UCSD-AML1 (cell line): ENCODE measurements at regions not wholly inside any gene's neighbourhood (a gene's known extent, or its start where the extent isn't known, plus 50 kb on each side); places are given as distances from the start of the nearest gene placed in this dataset.

ENCODE experiments used
- DNase-seq: peaks from one replicate; lab custom pipeline; 2025; ENCODE audit not compliant: unreplicated experiment; lab: John Stamatoyannopoulos, UW

DNA sequence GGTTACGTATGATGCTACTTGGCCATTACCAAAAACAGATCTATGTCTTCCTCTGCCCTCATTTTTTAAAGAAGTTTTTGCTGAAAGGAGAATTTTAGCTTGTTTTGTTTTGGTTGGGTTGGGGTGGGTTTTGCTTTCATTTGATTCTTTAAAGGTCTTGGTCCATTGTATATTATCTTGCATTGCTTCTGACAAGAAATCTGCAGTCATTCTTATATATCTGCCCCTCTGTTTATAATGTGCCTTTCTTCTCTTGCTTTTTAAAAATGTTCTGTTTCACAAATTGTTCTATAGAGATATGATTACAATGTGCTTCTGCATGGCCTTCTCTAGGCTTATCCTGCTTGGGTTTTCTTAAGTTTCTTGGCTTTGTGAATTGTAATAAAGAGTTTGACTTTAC, 660.6 kb downstream of the RNF144A start:
- DNase-seq = no peak

DNA sequence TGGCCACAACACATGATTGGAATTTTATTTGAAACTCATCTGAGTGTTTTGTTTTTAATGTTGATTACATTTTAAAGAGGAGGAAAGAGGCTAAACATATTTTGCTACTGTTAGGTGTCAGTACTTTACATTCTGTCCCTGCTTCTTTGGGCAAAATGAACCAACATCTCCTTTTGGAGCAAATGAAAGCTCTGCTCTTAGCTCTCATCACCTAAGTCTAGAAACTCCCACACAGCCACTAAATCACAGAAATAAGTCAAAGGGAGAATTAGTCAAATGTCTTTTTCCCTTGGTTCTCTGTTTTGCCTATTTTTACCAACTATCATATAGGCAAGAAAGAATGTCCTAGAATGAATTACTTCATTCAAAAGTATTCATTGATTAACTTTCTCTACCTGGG, 666.8 kb downstream of the RNF144A start:
- no peak for DNase-seq

DNA sequence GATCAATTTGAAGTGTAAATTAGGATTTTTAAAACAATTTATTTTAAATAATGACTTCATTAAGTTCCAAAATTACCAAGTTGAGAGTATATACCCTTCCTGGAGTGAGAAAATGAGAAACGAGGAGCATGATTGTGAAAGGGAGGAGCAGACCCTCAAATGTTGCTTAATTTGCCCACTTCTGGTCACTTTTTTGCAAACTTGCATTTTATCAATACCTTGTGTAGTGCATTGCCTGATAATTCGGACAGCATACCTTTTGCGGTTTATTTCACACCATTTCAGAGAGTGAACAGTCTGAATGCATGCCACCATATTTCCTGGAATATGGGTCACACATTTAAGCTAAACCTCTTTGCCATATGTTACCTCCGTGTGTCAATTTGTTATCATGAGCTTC, 669.7 kb downstream of the RNF144A start:
- no peak for DNase-seq

DNA sequence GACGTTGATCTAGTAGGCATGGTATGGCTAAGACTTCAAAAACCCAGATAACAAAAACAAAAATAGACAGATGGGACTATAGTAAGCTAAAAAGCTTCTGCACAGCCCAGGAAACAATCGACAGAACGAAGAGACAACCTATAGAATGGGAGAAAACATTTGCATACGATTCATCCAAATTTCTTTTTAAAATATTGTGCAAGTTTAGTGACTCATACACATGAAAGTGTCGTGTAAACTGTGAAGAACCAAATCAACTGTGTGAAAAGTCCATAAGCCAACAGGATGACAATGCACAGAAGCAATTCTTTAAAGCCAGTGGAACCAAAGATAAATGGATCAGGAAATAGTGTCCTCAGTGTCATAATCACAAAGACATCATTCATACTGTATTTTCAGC, 671.1 kb downstream of the RNF144A start:
- no peak for DNase-seq

DNA sequence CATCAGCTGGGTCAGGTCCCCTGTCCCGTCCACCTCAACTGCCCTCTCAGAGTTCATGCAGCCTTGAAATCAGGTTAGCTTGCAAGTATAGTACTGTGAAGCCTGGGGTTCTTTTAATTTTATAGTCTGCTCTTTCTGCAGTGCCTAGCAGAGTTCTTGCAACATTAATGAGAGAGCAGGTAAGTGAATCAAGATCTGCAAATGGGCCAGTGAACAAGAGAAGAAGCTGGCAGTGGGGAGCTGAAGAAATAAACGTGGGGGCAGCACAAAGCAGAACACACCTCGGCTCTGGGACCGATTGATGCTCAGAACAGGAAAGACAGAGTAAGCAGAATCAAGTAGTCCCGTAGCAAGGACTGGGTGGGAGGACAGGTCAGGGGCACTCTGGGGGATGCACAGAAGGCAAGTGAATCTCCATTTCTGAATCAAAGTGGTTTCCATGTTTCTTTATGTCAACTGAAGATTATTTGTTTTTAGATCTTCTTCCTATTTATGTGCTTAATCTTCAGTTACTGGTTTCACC, 675.5 kb downstream of the RNF144A start:
- no peak for DNase-seq

DNA sequence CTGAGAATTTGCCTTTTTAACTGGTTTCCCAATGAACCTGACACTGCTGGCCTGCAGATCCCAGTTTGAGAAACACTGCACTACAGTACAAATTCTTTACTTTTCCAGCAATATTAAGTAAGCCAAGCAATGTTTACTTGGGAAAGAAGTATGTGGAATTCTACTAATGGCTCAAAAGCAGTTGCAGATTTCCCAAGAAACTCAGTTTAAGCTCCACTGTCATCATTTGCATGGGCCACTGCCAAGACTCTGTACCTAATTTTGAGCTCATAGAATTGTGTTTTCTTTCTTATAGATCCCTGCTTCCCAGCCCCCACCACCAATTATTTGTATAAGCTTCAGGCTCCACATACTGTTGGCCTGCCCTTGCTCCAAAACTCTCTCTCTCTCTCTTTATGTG, 676.1 kb downstream of the RNF144A start:
- no peak for DNase-seq

DNA sequence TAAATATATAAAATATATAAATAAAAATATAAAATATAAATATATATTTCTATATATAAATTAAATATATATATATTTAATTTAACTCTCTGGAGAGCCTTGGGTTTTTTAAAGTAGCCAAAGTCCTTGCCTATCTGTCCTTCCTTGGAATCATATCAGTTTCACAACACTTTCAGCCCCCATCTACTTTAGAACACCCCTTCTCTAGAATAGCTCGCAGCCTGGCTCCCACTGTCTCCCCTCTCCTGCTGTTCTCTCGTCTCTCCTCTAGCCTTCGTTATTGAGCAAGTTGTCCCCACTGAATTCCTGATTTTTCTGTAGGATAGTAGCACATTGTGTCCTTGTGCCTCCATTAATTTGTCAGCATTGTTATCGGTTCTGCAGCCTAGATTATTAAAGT, 677.0 kb downstream of the RNF144A start:
- DNase-seq = no peak

DNA sequence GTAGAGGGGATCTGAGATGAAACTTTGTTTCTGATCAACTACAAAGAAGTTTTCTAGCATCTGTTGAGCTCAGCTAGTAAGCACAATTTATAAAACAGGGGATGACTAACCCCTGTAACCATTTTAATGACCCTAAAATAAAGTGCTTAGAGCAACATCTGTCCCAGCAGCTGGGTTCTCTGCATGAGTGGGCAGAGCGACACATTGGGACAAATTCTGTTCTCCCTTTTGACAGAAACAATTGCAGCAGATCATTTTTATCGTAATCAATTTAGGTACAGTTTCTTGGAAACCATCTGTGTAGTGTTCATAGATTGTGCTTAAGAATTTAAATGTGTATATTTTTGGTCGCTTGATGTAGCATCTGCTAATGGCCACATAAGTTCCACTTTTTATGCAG, 678.0 kb downstream of the RNF144A start:
- DNase-seq = no peak

DNA sequence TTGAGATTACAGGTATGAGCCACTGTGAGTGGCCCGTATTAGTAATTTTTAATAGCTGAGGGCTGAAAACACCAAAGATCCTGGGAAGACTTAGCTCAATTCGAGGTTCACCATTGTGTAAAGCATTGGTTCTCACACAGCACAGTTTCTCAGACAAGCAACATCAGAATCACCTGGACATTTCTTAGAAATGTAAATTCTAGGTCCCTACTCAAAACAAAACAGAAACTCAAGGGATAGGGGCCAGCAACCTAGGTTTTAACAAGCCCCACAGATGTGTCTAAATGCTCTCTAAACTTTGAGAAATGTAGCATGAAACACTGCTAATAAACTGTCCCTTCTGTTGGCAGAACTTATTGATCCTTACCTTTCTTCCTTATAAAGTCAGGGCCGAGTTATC, 681.2 kb downstream of the RNF144A start:
- DNase-seq = no peak

DNA sequence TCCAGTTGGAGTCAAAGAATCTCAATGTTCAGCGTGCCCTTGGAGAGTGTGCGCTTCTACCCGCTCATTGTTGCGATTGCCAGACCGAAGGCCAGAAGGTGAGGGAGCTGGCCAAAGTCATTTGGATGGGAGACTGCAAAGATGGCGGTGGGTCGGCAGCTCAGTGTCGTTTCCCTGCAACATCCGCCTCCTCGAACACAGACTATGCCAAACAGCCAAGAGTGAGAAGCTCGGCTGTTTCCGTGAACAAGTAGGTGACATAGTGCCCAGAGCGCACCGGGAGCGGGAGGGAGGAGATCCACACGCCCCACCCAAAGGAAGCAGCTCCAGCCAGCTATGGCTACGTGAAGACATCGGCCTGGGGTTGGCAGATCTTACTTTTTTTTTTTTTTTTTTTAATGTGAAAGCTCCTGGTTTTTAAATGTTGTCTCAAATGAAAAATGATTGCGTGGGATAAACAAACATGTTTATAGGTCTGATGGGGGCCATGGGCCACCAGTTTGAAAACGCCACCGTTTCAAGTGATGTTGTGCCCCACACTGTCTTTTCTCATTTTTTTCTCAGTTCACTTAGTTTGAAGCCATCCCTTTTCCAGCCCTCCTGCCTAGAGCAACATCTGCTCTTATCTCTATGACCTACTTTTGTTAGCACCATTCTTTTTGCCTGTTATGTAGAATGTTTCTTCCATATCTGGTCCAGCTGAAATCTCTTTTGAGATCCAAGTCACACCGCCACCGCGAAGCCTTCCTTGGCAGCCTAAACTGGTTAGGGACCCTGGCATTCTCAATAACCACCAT, 682.4 kb downstream of the RNF144A start:
- DNase-seq = no peak

DNA sequence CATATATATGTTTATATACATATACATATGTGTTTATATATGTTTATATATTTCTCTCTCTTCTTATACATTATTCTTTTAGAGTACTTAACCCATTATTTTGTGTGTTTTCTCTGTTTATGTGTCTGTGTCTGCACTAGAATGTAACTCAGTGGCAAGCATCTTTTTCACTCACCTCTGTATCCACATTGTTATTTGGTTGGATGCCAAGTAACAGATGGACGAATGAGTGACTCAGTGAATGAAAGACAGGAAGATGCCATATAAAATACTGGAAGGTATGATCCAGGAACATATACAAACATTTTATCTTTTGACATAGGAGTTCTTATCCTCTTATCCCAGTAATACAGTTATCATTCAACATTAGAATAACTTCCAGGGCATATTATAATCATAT, 684.8 kb downstream of the RNF144A start:
- no peak for DNase-seq

DNA sequence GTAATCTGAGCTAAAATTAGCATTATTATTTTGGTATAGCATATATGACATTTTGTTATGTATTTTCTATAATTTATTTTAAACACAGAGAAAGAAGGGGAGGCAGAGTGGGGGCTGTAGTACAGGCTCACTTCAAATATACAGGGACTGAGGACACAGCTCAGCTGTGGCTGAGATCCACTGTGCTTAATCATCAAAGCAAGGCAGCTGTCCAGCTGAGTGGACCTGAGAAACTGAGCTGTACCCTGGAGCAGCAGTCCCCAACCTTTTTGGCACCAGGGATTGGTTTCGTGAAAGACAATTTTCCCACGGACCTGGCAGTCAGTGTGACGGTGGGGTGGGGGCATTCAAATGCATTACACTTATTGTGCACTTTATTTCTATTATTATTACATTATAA, 687.2 kb downstream of the RNF144A start:
- DNase-seq = no peak

DNA sequence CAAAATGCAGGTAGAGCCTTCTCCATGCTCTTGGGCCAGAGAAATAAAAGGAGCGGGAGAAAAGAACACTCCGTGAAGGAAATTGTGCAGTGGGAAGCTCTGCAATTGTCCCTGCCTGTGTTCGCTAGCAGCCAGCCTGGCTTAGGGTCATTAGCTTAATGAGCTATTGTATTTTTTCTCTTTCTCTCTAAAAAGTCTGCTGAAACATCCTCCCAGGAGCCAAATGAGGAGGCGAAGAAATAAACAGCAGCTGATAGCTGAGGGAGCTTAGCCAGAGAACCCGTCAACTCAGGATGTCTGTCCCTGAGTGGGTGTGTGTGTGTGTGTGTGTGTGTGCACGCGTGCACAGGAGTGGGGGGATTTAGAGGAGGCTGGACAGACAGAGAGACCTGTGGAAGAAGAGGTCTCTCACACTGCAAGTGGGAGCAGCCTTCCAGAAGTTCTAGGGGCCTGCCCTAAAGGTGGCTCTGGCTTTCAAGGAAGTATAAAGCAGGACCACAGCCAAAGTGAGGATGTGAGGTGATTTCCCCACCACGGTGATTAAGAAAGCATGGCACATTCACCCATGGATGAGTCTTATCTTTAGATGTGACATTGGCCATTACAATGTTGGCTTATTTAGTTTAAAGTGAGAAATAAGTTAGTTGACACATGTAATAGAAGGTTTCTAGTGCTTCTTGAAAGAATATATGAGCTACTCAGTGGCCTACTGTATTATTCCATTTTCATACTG, 690.4 kb downstream of the RNF144A start:
- no peak for DNase-seq

DNA sequence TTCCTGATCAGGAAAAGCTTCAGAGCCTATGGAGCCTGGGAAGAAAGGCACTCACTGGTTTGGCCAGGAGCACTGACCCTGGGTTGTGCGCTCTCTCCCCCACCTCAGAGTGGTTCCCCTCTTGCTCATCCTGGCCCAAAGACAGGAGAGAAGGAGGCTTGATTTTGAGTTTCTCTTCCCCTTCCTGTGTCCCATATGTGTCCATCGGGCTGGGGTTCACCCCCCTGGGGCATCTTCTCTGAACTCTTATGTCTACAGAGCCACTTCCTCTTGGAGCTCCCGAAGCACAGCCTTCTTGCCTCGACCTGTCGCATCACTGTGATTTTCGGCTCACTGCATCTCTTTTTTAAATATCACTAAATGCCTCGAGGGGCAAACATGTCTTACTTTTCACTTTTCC, 692.3 kb downstream of the RNF144A start:
- no peak for DNase-seq

DNA sequence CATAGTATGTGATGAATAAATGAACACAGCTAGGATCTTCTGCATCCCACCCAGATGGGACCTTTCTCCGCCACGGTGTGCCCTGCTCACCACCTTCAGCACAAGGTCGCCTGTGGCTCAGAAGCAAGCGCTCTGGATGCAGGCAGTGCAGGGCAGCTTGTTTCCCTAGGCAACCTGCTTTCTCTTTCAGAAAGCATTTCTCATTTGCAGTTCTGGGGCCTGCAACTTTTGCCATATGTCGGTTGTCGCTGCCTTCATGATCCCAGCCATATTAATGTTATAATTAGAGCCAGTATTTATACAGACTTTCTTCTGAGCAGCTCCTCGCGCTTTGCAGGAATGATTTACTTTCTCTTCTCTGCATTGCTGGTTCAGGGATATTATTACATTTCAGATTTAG, 692.8 kb downstream of the RNF144A start:
- no peak for DNase-seq

DNA sequence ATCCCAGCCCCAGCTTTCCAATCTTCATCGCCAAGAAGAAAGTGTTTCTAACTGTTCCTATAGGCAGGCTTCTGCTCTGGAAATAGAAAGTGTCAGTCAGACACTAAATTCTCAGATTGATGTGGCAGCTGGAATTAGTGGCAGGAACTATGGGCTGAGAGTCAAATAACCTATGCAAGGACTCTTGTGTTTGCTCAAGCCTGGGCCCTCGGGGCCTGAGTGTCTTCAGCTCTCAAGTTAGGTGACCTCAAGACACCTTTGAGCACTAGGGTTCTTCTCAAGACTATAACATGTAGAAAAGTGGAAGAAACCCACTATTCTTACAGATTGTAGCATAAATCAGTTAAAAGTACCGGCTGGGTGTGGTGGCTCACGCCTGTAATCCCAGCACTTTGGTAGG, 694.5 kb downstream of the RNF144A start:
- no peak for DNase-seq

DNA sequence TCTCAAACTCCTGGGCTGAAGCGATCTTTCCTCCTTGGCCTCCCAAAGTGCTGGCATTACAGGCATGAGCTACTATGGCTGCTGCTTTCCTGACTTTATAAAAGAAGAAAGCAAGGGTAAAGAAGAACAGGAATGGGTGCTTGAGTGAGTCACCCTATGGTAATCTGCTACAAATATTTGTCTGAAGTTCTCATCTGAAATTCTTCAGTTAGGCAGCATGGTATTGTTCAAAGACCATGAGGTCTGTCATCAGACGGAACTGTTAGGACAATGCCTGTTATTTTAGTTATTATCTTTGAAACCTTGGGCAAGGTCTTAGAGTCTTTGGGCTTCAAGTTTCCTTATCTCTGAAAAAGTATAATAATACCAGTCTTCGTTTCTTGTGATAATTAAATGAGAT, 695.8 kb downstream of the RNF144A start:
- no peak for DNase-seq

DNA sequence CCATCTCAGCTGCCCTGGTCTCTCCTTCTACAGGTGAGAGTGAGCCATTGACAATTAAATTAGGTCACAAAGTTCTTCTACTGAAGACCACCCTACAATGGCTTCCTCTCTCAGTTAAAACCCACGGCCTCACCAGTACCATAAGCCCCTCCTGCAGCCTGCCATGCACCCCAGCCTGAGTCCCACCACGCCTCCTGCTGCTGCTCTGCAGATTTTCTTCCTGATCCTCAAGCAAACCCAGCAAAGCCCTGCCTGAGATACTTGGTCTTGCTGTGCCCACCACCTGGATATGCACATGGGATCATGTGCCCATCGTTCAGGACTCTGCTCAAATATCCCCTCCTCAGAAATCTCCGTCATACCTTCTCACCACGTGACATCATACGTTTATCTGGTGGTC, 696.6 kb downstream of the RNF144A start:
- DNase-seq = no peak

DNA sequence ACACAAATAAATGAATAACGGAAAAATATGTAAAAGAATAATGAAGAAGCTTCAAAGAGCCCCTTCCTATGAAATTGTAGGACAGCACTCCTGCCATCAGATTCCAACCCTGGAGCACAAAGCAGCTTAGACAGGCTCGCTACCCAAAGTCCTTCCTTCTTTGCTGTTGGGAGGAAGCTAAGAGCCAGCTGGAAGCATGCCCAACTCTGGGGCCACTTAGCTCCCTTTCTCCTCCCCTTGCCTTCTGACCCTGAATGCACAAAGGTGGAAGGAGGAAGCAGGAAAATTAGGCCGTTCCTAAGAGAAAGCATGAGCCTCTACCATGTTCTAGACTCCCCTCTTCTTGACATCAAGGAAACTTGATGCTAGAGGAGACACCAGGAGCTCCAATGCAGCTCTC, 700.8 kb downstream of the RNF144A start:
- no peak for DNase-seq

DNA sequence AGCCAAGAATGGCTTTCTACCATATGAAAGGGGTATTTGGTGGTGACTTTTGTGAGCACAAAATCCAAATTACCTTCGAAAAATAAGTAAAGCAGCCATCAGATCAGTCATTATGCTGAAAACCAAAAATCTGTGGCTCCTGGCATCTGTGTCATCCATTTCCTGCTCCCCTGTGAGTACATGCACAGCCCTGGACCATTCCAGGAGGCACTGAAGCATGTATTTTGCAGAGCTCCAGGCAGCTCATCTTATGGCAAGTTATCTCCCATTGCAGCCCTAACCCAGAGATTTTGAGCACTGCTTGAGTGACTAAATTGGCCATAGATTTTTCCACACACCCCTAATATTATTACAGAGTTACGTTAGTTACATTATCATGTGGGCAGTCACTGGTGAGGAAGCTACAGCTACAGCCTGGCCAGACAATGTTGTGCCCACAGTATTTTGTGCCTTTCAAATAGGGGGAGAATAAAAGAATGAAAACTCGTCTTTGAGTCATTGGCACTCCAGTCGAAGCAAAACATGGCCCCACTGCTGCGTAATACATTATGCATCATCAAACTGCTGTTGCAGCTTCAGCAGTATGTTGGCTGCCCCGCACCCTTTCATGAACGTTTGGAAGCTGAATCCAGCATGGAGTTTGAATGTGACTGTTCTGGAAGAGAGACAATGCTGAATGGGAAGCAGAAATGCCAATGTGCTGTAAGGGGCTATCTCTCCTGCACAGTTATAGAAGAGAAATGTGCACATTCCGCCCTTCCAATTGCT, 702.2 kb downstream of the RNF144A start:
- no peak for DNase-seq

DNA sequence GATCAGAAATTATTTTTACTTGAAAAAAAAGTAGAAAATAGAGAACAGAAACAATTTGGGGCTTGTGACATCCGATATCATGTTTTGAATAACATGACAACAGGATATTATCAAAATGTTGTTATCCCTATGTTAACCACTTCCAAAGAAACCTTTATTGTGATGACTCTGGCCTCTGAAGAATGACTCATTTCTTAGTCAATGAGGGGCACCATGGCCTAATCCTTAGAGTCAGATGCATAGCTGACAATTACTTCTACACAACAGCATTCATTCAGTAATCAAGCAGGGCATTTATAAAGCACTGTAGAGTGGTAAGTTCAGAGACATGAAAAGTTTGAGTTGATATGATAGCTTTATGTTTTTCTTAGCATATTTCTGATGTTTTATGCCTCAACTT, 703.0 kb downstream of the RNF144A start:
- no peak for DNase-seq
